GM12875 (cell line): ENCODE measurements at regions not wholly inside any gene's neighbourhood (a gene's known extent, or its start where the extent isn't known, plus 50 kb on each side); places are given as distances from the start of the nearest gene placed in this dataset.

Source experiments
- H3K4me3 ChIP-seq: one replicate; pipeline ENCODE4 v1.5.1; 2011; ENCODE audit warnings: low read depth, low read length, control low read depth
- CTCF ChIP-seq: IDR thresholded peaks from 2 replicates; pipeline ENCODE4 v1.5.1; 2011; ENCODE audit warnings: low read depth, mild to moderate bottlenecking, control low read depth, inconsistent platforms, low read length, moderate library complexity, borderline replicate concordance; ENCODE audit not compliant: insufficient read depth

- TF ChIP-seq CTCF, result no peak
- H3K4me3 ChIP-seq, result no peak overlapping the region
Measured at GRCh38 chr2:133713049-133713580, 144.9 kb upstream of the NCKAP5 start.

GRCh38 chr2:133716166-133716565 is 147.9 kb upstream of the NCKAP5 start:
- no peak for TF ChIP-seq CTCF
- no peak overlapping the region for H3K4me3 ChIP-seq

- H3K4me3 ChIP-seq, result no peak overlapping the region
- no peak for TF ChIP-seq CTCF
Measured at GRCh38 chr2:133717497-133717896, 149.2 kb upstream of the NCKAP5 start.

GRCh38 chr2:133718688-133719201 is 150.5 kb upstream of the NCKAP5 start:
- H3K4me3 ChIP-seq, result no peak overlapping the region
- no peak for TF ChIP-seq CTCF

GRCh38 chr2:133720429-133720828 is 152.2 kb upstream of the NCKAP5 start:
- TF ChIP-seq CTCF, result no peak
- H3K4me3 ChIP-seq, result no peak overlapping the region

- TF ChIP-seq CTCF, result no peak
- H3K4me3 ChIP-seq, result no peak overlapping the region
Measured at GRCh38 chr2:133721118-133721517, 152.9 kb upstream of the NCKAP5 start.

GRCh38 chr2:133723133-133723532 is 154.9 kb upstream of the NCKAP5 start:
- TF ChIP-seq CTCF, result no peak
- no peak overlapping the region for H3K4me3 ChIP-seq
